Stimulated activated CD4-positive, alpha-beta T cell treated with anti-CD3 and anti-CD28 coated beads, Interleukin-12 subunit alpha, Interleukin-12 subunit beta, amount 100 ng/mL, for 48 hours (primary cell): ENCODE measurements at regions not wholly inside any gene's neighbourhood (a gene's known extent, or its start where the extent isn't known, plus 50 kb on each side); places are given as distances from the start of the nearest gene placed in this dataset.

ENCODE experiments used
- DNase-seq, 3 donors: peaks; one replicate each; pipeline ENCODE4 v3.0.0-alpha.2; 2020; ENCODE audit warnings: low read depth in 2 of 3, low spot score in 1 of 3

DNA sequence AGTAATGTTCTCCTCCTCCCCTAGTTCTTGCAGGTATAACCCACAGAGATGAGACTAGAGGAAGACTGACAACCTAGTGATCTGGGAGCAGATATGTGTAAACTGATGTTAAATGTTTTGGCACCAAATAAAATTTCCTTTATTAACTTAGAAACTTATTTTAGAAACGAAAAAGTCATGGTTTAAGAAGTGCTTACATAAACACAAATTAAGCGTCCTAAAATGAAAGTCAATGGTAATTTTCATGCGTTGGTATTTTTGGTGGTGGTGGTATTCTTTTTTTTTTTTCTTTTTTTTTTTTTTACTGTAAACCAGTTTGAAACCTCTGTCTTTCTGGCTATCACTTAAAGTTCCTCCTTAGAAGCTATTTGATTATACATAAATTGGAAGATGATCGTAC lies 1438.1 kb upstream of the TENM3 start:
- no peak for DNase-seq

DNA sequence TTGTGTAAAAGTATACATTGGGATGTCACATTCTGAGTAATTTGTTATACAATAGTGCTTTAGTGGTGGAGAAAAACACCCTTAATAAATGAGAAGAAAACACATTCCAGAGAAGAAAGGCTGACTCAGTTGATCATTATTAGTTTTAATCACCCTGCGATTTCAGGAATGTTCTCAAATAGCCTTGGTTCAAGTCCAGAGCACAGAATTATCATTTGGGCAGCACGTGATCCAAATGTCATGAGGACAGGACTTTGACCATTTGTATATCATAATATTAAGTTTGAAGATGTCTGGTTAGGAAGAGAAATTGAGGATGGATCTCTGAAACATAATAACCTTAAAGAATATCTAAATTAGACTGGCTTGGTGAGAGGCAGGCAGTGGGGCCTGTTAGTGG lies 1434.3 kb upstream of the TENM3 start:
- no peak for DNase-seq

DNA sequence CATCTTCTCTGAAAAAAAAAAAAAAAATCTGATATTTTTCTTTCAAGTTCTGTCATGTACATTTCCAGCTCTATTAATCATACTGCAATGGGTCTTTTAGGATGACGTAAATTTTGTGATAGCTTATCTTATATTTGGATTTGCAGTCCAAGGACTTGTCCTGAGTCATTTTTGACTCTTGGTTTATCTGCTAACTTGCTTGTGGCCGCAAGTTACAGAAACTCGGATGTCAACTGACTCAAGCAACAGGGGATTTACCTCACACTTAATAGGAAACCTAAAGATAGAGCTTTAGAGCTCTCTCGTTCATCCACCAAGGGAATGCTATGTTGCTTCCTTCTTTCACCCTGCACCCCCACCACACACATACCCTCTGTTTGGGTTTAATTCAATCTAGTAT lies 1433.8 kb upstream of the TENM3 start:
- no peak for DNase-seq

DNA sequence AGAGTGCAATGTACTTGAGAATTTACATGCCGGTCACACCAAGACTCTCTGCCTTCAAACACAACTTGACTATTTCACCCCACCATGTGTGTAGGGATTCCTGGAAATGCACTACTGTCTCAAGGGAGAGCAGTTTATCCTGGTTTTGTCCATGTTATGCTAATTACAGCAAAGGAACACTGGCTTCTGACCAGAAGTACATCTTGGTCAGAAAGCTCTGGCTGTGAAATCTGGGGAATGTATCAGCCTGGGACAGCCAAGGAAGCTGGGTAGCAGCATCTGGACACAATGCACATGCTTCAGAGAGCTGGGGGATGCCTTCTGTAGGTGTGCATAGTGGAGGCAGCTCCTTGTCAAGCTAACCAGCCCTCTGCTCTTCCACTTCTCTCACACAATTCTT lies 1432.6 kb upstream of the TENM3 start:
- no peak for DNase-seq

DNA sequence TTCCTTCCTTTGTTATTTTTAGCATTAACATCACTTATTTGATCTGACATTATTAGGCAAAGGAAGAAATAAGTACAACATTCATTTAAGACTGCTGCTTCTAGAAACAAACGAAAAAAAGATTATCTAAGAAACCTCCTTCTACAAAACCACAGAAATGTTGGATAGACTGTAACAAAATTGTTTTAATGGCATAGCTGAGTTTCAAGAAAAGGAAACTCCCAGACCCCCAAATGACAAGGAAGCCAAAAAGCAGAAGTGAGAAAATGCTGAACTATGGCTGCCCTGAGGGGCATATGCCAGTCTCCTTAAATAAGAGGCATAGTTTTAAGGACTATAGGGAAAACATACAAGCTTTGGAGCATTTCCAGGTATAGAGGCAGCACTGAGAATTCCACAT lies 1431.6 kb upstream of the TENM3 start:
- no peak for DNase-seq

DNA sequence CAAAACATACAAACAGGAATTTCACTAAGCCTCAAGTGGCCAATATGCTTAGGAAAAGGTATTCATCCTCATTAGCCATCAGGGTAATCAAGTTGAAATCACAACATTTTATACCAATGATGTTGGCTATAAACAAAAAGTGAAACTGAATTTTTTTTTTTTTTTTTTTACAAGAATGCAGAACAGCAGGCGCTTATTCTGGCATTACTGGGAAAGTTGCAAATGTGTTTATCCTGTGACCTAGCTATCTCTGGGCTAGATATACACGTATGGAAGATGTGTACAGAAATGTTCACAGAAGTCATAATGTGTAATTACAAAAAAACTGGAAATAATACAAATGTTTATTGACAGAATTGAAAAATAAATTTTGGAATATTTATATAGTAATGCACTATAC lies 1430.4 kb upstream of the TENM3 start:
- no peak for DNase-seq

DNA sequence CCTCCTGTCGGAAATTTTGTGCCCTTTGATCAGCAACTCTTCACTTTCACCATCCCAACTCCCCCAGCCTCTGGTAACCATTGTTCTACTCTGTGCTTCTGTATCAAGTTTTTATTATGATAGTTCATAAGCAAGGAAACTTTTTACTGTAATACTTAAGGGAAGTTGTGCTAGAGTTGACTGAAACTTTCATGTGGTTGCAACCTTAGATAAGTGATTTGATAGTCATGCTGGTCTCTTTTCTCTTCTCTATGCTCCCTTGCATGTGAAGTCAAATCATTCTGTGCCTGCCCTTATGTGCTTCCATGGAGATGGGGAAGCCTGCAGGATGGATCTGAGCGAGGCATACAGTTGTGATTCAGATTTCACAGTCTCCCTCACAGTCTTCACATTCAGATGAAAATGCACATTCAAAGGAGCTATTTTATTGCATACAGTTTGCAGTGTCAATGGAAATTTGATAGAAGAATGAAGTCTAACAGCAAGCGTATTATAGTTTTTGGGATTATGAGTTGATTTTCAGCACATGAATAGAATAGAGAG lies 1428.3 kb upstream of the TENM3 start:
- no peak for DNase-seq

DNA sequence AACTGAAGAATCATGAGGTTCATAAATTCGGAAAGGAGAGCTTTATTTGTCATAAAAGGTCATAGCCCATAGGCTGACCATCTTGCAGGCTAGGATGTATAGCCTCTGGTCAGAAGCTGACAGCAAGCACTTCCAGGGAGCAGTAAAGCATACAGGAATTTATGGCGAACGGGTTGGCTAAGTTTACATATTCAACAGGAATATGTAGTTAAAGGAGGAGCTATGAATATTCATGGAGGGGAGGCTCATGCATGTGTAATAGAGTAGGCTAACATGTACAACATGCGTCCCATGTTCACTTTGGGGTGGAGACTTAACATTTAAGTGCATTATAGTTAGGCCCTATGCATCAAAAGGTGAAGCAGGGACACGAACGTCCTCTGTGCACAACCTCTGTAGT lies 1425.7 kb upstream of the TENM3 start:
- DNase-seq = no peak

DNA sequence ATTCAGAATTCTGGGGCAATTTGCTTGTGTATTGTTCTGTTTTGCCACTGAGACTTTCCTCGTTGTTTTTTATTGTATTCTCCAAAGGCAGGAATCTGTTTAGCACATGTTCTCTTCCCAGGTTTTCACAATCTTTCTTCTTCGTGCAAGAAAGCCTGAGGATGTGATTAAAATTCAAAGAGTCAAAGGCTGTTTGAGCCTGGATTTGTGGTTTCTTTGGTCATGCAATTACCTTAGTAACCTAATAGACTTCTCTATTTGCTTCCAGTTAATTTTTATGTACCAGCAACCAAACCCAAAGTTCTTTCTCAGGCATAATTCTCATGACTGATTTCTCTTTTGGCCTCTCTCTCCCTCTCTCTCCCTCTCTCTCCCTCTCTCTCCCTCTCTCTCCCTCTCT lies 1420.1 kb upstream of the TENM3 start:
- no peak for DNase-seq

DNA sequence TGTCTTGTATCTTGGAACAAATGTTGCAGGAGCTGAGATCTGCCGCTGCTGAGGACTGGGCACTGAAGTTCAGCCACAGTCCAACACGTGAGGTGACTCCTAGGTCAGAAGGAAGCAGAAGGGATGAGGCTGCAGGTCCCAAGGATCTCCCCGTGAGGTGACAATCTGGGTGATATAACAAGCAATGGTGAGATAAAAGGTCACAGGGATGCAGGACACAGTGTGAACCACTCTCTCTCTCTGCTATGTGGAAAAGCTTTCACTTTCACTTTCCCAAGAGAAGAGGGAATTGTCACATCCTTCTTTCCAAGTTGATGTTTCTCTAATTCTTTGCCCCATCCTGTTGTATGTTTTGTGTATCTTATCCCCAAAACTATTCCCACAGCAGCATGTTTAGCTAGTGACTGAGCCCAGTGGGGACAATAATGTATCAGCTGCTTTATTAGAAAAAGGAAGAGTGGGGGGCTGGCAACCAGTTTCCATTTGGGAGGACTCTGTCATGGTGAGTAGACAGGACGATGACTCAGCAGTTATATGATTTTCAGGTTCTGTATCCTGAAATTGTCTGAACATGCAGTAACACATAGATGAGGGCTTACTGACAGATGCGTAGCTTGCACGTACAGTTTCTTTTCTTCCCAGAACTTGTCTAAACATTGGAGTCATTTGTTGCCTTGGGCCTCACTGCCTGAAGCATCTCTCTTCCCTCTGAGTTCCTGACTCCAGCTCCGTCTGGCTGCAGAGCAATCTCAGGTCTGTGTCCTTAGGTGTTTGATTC lies 1415.8 kb upstream of the TENM3 start:
- no peak for DNase-seq

DNA sequence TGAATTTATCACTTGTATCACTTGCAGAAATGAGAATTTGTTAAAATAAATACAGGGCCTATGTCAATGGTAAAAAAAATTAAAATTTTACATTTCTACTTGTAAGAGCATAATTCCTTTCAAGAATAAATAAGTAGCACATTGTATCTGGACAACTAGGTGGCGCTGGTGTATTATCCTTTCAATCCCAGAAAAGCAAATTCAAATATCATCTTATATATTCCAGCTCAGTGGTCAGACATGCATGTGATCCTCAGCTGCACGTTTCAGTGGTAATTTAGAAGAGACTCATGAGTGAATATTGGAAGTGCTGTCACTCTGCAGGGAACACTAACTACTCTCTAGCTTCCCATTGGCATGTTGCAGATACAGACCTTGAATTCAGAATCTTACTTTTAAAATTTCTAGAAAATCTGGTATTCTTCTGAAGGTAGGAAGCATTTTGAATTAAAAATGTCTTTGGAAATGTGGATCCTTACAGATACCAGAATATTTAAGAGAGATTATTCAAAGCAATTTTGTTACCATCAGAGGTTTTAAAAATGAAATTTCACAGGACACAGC lies 1414.7 kb upstream of the TENM3 start:
- no peak for DNase-seq

DNA sequence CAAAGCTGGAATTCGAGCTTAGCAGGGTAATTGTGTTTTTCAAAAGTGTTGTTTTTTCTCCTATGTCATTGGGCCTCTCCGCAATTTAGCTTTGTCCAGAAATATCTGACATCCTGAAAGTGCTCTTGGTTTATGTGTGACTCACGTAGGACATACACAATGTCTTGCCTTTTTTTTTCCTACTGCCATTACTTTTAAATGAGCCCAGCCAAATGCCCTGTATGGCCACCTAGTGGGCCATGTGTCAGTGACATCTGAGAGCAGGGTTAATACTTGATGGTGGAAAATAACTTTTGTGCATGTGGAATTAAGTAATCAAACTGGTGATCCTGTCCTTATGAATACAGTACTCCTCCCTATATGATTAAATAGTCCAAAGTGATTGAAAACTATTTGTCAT lies 1411.1 kb upstream of the TENM3 start:
- no peak for DNase-seq

DNA sequence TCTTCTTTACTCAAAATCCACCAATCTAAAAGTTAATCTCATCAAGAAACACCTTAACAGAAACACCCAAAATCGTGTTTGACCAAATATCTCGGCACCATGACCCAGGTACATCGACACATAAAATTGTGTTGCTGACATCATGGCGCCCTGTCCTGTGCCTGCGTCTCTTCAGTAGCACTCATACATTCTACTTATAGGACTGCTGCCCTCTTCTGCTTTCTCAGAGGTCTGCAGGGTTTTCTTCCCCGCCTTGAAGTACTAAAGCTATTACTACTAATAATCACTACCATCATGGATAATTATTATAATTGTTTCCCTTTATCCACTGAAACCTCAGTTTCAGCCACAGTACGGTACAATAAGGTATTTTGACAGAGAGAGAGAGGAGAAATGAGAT lies 1403.1 kb upstream of the TENM3 start:
- DNase-seq = no peak

DNA sequence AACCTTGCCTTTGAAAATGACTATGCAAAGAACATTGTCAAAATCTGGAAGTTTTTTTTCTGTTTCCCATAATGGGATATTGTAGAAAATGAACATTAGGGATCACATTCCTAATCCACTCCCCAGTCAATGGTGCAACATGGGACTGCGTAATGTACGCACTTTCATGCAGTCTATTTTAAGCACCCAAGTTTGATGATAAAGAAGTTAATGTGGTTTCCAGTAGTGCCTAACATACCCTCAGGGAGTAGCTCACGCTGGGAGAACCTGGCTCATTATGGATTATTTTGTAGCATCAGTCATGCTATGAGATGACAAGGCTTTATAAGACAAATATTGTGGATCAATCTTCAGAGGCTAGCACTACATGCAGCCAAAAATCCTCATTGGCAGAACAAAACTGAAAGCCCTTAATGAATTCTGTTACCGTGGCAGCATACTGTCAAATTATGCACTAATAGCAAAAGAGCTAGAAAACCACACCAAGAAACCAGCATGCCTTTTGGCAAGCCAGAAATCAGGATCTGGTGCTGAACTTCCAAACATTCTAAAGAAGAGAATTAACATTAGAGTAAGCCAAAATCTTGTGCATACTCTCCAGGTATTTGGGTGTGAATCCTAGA lies 1392.8 kb upstream of the TENM3 start:
- no peak for DNase-seq

DNA sequence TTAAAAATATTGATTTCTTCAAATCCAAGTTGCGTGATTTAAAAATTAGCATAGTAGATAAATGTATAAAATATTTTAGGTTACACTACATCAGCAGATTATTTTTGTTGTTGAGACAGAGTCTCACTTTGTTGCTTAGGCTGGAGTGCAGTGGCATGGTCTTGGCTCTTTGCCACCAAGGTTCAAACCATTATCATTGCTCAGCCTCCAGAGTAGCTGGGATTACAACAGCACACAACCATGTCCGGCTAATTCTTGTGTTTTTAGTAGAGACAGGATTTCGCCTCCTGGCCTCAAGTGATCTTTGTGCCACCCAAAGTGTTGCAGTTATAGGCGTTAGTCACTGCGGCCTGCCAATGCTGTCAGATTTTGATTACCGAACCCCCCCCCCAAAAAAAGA lies 1390.5 kb upstream of the TENM3 start:
- DNase-seq = no peak

DNA sequence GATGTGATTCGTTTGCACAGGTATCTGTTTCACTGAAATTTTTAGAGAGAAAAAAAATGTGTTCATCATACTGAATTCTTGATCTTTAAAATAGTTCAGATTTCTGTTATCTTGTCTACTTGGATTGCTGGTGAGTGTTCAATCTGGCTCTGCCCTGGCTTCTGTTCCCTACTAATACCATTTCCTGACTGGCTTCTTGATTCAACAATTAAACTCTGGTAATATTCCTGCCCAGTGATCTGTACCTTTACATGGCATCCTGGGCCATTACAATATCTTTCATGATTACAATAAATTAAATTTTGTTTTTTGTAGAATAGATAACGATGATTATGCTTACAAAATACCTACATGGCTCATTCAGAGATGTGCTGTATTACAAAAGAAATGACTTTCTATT lies 1388.0 kb upstream of the TENM3 start:
- no peak for DNase-seq

DNA sequence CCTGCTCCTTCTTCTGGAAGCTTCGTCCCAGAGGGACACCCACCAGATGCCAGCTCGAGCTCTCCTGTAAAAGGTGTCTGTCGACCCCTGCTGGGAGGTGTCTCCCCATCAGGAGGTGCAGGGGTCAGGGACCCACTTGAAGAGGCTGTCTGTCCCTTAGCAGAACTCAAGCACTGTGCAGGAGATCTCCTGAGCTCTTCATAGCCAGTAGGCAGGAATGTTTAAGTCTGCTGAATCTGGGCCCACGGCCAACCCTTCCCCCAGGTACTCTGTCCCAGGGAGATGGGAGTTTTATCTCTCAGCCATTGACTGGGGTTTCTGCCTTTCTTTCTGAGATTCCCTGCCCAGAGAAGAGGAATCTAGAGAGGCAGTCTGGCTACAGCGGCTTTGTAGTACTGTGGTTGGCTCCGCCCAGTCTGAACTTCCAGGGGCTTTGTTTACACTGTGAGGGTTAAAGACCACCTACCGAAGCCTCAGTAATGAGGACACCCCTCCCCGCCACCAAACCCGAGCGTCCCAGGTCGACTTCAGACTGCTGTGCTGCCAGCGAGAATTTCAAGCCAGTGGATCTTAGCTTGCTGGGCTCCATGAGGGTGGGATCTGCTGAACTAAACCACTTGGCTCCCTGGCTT lies 1383.0 kb upstream of the TENM3 start:
- DNase-seq = no peak

DNA sequence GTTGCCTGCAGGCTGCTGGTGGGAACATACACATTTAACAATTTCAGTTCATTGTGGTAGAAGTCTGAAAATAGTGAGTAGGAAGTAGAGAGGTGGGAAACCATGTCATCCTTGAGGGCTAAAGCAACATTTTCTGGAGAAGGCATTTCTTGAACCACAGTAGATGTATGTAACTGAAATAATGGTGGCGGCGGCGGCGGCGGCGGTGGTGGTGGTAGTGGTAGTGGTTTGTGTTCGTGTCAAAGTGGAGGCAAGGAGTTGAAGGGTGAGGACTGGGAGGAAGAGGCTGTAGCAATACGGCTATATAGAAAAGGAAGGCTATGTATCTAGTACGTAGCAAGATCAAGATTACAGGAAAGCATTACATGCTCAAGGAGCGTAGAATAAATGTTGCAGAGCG lies 1381.6 kb upstream of the TENM3 start:
- DNase-seq = no peak

DNA sequence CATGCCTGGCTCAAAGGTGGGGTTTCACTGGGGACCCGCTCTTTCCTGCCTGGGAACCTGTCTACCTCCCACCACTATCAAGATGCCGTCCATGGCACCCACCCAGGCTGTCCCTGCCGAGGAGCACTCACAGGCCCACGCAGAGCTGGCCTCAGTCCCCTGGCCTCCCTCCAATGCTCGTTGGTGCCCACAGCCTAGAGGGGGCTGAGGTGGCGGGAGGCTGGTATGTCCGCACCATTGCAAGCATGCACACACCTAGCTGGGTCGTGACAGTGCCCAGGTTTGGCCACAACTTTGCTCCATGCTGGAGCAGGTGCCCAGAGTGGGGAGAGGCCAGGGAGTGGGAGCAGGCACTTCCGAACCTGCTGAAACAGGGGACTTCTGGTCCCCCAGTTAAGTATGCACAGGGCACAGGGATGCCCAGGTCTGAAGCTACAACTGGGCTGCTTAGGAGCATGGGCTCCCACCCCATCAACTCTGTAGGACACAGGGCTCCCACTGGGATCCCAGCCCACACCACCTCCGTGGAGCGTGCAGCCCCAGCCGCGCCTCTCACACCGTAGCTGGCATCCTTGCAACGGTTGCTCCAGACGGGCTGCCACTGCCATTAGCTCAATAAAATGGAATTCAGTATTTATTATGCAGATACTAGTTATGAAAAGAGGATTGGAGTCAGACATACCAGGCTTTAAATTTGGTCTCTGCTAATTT lies 1376.1 kb upstream of the TENM3 start:
- DNase-seq = no peak

DNA sequence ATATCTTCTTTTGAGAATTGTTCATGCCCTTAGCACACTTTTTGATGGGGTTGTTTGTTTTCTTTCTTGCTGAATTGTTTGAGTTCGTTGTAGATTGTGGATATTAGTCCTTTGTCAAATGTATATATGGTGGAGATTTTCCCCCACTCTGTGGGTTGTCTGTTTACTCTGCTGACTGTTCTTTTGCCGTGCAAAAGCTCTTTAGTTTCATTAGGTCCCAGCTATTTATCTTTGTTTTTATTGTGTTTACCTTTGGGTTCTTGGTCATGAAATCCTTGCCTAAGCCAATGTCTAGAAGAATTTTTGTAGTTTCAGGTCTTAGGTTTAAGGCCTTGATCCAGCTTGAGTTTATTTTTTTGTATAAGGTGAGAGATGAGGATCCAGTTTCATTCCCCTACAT lies 1372.6 kb upstream of the TENM3 start:
- DNase-seq = no peak

DNA sequence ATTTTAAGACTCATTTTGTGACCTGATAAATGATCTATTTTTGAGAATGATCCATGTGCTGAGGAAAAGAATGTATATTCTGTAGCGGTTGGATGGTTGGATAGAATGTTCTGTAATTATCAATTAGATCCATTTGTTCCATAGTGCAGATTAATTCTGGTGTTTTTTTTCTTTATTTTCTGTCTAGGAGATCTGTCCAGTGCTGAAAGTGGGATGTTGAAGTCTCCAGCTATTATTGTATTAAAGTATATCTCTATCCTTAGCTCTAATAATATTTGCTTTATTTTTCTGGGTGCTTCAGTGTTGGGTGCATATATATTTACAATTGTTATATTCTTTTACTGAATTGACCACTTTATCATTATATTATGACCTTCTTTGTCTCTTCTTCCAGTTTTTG lies 1344.9 kb upstream of the TENM3 start:
- no peak for DNase-seq
